ENCODE measurements at regions not wholly inside any gene's neighbourhood (a gene's known extent, or its start where the extent isn't known, plus 50 kb on each side); places are given as distances from the start of the nearest gene placed in this dataset.

GRCh38 chr2:237157780-237158102 lies 72.1 kb downstream of the COPS8 start:
- no peak for TF ChIP-seq POLR2A (IDR thresholded peaks at IDR 0.05)
- TF ChIP-seq, protein P1, sequence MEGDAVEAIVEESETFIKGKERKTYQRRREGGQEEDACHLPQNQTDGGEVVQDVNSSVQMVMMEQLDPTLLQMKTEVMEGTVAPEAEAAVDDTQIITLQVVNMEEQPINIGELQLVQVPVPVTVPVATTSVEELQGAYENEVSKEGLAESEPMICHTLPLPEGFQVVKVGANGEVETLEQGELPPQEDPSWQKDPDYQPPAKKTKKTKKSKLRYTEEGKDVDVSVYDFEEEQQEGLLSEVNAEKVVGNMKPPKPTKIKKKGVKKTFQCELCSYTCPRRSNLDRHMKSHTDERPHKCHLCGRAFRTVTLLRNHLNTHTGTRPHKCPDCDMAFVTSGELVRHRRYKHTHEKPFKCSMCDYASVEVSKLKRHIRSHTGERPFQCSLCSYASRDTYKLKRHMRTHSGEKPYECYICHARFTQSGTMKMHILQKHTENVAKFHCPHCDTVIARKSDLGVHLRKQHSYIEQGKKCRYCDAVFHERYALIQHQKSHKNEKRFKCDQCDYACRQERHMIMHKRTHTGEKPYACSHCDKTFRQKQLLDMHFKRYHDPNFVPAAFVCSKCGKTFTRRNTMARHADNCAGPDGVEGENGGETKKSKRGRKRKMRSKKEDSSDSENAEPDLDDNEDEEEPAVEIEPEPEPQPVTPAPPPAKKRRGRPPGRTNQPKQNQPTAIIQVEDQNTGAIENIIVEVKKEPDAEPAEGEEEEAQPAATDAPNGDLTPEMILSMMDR (IDR thresholded peaks at IDR 0.05) = no peak
